ENCODE measurements at regions not wholly inside any gene's neighbourhood (a gene's known extent, or its start where the extent isn't known, plus 50 kb on each side); places are given as distances from the start of the nearest gene placed in this dataset.

DNA sequence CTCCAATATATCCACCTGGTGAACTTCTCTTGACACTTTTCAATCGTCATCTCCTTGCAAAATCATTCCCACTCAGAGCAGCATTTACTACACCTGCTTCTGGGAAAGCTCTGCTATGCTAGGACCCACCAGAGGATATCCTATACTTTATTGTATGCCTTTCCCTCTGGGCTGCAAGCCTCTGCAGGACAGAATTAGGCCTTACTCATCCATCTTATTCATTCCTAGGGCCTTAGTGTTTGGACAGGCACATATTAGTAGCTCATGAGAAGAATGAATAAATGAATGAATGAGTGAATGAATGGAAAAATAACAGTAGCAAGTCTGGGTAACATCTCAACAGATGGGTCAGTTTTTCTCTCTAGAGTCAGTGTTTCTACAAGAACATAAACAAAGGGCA lies 216.1 kb downstream of the MAFB start:
- TF ChIP-seq, protein P1, sequence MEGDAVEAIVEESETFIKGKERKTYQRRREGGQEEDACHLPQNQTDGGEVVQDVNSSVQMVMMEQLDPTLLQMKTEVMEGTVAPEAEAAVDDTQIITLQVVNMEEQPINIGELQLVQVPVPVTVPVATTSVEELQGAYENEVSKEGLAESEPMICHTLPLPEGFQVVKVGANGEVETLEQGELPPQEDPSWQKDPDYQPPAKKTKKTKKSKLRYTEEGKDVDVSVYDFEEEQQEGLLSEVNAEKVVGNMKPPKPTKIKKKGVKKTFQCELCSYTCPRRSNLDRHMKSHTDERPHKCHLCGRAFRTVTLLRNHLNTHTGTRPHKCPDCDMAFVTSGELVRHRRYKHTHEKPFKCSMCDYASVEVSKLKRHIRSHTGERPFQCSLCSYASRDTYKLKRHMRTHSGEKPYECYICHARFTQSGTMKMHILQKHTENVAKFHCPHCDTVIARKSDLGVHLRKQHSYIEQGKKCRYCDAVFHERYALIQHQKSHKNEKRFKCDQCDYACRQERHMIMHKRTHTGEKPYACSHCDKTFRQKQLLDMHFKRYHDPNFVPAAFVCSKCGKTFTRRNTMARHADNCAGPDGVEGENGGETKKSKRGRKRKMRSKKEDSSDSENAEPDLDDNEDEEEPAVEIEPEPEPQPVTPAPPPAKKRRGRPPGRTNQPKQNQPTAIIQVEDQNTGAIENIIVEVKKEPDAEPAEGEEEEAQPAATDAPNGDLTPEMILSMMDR (conservative IDR thresholded peaks at IDR 0.05 in 1 of 2, IDR thresholded peaks at IDR 0.05 in 1 of 2; ENCODE audit: extremely low read depth in 1 of 2, insufficient read depth in 1 of 2, low read depth in 1 of 2, low read length in 2 of 2) = no peak
- TF ChIP-seq EZH2 (IDR thresholded peaks at IDR 0.05; ENCODE audit: borderline replicate concordance, low read length) = no peak
